Hepatic stellate cell (primary cell): ENCODE measurements at regions not wholly inside any gene's neighbourhood (a gene's known extent, or its start where the extent isn't known, plus 50 kb on each side); places are given as distances from the start of the nearest gene placed in this dataset.
"Not testable (repeated sequence)": the region's sequence is repeated elsewhere in the genome, so short reads cannot be mapped to it uniquely, and the experiment has no call there.

Source experiments
- DNase-seq: peaks from one replicate; pipeline ENCODE4 v3.0.0; 2011; ENCODE audit warnings: low spot score

DNA sequence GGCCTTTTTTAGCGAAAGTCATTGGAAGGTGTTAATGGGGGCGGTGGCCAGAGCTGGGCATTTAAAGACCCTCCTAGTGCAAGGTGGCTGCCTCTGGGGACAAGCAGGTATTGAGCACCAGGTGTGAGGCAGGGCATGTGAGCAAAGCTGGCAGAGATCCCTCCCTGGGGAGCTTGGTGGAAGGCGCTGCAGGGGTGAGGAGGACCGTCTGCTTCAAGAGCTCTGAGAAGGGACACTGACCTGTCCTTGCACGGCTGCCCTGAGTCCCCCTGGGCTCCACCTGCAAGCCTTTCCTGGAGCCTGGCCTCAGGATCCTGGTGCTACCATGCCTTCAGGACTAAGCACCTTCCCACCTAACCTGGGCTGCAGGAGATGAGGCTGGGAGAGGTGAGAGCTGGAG lies 127.0 kb upstream of the CIBAR2 start:
- DNase-seq: no peak

- DNase-seq: no peak
Measured at GRCh38 chr16:85239871-85240270, 127.6 kb upstream of the CIBAR2 start.

- no peak for DNase-seq
Measured at GRCh38 chr16:85240982-85241924, 129.0 kb upstream of the CIBAR2 start.

DNA sequence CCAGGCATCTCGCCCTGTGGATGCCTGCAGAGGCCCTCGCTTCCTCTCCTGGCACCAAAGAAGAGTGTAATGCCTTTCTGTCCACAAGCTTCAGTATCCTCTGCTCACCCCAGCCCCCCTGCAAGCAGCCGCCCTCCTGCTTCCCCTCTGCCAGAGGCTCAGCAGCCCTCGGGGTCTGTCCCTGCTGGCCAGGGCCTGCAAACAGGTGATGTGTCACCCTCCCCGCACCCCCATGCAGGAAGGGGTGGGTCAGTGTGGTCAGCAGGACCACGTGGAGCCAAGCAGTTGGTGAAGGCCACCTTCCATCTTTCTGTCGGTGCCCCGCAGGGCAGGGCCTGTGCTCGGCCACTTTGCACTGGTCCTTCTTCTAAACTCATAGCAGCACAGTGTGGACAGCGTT lies 129.9 kb upstream of the CIBAR2 start:
- DNase-seq: no peak

- no peak for DNase-seq
Measured at GRCh38 chr16:85243308-85243707, 131.0 kb upstream of the CIBAR2 start.

DNA sequence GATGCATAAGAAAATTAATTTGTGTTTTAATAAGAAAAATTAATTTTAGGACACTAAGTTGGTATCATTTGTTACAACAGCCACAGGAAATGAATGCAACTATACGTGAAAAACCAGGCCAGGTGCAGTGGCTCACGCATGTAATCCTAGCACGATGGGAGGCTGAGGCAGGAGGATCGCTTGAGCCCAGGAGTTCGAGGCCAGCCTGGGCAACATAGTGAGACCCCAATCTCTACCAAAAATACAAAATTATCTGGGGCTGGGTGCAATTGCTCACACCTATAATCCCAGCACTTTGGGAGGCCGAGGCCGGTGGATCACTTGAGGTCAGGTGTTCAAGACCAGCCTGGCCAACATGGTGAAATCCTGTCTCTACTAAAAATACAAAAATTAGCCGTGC lies 132.2 kb upstream of the CIBAR2 start:
- not testable (repeated sequence) for DNase-seq

- DNase-seq: peak; percentile 79
Measured at GRCh38 chr16:85245307-85246172, 133.3 kb upstream of the CIBAR2 start.

DNA sequence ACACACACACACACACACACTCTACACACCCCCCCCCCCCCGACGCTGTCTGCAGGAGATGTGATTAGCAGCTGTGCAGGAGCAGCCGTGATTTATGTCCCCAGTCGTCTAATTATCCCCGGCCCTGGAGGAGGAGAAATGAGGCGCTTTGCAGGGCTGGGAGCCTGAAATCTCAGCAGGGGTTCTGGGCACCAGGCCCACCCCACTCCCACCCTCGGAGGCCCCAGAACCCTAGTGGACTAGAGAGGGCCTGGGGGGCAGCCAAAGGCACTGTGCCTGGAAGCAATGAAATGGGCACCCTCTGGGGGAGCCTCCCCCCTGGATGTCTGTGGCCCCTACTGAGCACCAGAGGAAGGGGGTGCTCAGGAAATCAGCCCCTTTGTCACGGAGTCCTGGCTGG lies 134.2 kb upstream of the CIBAR2 start:
- no peak for DNase-seq

GRCh38 chr16:85246973-85247372 lies 134.7 kb upstream of the CIBAR2 start:
- no peak for DNase-seq

DNA sequence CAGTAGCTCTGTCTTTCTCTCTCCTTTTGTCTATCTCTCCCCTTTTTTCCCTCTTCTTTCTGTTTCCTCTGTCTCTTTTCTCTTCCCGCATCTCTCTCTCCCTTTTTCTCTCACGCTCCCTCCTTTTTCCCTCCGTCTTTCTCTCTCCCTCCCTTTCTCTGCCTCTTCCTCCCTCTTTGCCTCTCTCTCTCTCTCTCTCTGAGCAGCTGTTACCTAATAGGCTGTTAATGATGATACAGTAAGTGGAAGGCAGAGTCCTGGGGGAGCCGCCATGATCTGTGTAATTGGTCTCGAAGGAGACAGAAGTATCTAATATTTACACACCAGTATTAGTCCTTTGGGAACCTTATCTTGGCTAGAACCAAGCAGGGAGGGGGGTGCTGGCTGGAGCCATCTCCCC lies 136.1 kb upstream of the CIBAR2 start:
- DNase-seq: no peak

GRCh38 chr16:85248857-85249256 lies 136.6 kb upstream of the CIBAR2 start:
- DNase-seq: no peak

DNA sequence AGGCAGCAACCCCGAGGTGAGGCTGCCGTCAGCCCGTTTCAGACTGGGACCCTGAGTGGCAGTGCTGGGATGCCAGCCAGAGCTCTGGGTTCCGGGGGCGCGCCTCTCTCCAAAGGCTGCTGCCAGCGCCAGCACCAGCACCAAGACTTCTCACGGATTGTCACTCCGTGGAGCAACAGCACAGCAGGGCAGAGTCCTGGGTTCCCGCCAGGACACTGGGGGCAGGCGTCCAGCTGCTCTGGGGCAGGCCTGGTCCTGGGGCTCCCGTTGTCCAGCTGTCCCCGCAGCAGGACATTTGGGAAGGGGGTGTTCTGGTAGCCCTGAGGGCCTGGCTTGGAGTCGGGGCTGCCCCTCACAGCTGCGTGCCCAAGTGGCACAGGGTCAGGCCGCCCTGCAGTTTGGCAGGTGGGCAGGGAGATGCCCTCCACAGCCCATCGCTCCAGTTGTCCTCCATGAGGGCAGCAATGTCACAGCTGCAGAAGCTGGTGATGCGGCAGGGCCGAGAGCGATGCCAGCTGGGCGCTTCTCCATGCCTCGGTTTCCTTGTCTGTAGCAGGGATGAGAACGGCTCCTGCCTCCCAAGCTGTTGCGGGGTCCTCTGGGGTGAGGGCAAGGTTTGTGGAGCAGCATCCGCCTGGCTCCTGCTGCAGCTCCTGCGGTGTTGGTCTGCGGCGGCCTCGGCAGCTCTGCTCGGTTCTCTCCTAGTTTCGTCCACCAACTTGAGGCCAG lies 137.3 kb upstream of the CIBAR2 start:
- no peak for DNase-seq

DNA sequence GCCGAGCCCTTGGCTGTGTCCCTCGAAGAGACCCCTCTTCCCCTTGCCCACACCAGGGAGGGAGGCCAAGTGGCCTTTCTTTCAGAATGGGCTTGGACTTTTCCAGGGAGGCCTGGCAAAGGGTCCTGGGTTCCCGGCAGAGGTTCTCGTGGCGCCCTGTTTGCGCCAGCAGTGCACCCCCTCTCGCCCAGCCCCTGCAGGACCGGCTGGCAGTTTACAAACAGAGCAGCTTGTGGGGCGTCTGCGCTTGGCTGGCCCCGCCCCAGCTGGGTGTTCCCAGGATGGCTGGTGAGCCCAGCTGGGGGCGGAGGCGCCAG lies 137.8 kb upstream of the CIBAR2 start:
- no peak for DNase-seq

DNA sequence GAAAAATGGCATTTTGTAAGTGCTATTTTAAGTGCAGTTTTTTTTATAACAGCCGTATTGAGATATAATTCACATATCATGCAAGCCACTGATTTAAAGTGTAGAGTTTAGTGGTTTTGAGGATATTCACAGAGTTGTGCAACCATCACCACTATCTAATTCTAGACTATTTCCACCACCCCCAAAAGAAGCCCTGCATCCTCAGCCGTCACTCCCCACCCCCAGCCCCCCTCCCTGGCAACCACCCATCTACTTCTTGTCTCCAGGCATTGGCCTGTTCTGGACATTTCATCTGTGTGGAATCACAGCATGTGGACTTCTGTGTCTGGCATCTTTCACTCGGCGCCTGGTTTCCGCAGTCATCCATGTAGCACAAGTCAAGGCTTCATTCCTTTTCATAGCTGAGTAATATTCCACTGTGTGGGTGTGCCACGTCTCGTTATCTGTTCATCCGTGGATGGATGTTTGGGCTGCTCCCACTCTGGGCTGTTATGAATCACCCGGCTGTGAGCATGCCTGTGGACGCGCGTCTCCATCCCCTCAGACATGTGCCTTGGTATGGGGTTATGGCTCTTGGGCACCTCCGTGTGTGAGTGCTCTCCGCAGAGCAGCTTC lies 138.4 kb upstream of the CIBAR2 start:
- DNase-seq: no peak

GRCh38 chr16:85251225-85251760 lies 139.0 kb upstream of the CIBAR2 start:
- no peak for DNase-seq

DNA sequence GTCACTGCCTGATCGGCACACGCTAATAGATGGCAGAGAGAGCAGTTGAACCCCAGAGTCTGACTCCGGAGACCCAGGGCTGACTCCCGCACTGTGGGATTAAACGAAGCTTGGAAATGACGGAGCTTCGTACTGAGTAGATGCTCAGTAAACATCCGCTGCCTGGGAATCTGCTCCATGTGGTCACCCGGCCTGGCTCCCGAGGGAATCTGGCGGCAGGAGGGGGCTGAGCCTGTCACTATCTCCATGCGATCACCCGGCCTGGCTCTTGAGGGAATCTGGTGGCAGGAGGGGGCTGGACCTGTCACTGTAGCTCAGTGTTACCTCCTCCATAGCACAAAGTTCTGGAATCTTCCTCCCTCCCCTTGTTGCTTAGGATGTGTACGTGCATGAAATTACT lies 139.7 kb upstream of the CIBAR2 start:
- DNase-seq: no peak

DNA sequence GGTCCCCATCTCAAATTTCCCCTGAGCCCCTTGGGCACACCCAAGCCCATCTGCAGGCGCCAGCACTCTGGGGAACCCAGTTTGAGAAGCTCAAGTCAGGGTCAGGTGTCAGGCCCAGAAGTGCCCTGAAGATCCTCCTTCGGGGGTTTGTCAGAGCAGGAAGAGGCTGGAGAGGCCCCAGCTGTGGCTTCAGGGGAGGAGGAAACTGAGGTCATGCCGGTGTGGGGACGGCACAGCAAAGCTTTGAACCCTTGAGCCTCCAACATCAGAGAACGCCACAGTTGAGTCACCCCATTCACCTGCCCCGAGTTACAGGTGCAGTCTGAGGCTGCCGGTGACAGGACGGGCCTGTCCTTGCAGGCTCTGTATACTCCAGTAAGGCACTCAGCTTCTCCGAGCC lies 140.2 kb upstream of the CIBAR2 start:
- no peak for DNase-seq

DNA sequence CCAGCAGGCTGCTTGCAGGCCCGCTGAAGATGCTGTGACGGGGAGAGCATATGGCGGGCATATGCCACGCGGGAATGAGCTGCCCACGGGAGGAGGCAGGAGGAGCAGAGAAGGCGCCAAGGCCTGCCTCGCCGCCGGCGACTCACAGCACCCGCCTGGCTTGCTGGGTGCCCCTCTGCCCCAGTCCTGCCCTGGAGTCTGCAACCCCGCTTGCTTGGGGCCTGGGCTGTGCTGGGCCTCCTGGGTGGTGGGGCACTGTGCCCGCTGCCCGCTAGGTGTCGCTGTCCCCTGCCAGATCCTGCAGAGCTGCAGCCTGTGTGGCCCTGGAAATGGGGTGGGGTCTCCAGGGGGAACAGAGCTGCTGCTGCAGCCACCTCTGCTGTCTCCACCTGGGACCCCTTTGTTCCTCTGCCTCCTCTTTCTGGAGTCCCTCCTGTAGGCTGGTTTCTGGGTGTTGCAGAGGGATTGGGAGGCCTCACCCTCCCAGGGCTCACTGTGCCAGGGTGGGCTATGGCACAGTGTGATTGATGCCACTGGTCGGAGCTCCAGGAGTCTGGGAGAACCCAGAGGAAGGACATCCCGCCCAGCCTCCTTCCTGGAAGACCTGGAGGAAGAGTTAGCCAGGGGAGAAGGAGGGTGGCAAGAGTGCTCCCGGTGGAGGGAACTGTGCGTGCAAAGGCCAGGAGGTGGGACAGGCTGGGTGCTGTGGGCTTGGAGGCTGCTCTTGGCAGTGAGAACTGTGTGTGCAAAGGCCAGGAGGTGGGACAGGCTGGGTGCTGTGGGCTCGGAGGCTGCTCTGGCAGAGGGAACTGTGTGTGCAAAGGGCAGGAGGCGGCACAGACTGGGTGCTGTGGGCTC lies 141.0 kb upstream of the CIBAR2 start:
- peak; percentile 78 for DNase-seq

DNA sequence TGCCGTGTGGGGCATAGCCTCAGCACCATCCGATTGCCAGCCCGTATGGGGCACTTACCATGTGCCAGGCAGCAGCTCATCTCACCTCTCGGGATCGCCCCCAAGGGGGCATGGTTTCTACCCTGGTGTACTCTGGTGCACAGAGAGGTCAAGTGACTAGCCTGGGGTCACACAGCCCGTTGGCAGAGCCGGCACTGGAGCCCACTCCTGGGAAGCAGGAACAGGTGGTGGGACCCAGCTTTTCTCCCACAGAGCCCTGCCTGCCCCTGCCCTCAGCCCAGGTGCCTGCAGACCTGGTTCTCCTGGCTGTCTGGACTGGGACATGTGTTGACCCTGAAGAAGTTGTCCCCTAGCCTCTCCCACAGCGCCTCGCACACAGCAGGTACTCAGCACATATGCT lies 141.8 kb upstream of the CIBAR2 start:
- DNase-seq: no peak

DNA sequence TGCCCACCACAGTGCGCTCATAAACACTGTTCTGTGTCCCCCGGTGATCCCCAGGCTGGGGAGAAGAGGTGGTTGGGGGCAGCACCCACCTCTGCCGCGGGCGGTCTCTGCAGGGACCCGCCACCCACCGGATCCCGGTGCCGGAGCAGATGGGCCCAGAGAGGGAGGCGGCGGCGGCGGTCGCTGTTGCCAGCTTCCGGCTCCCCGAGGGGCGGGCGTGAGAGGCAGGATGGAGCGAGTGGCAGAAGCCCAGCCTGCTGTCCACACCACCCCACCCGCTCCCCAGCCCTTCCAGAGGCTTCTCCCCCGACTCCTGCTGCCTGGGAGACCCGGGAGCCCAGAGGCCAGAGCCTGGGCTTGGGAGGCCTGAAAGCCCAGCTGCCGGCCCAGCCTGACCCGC lies 142.6 kb upstream of the CIBAR2 start:
- DNase-seq: no peak

DNA sequence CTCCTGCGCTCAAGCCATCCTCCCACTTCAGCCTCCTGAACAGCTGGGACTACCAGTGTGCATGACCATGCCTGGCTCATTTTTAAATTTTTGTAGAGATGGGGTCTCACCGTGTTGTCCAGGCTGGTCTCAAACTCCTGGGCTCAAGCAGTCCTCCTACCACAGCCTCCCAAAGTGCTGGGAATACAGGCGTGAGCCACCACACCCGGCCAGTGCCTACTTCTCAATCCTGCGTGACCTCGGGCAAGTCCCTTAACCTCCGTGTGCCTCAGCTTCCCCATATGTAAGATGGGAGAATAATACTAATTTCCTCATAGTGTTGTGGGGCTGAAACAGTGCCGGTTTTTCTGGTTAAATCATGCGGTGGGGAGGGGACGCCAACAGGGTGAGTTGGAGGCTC lies 143.5 kb upstream of the CIBAR2 start:
- no peak for DNase-seq
